Ascending aorta (tissue), 2 donors: ENCODE measurements at regions not wholly inside any gene's neighbourhood (a gene's known extent, or its start where the extent isn't known, plus 50 kb on each side); places are given as distances from the start of the nearest gene placed in this dataset.
"Not testable (repeated sequence)": the region's sequence is repeated elsewhere in the genome, so short reads cannot be mapped to it uniquely, and the experiment has no call there.

Experiments used
- DNase-seq, 2 donors: peaks; one replicate each; pipeline ENCODE4 v3.0.0-alpha.2; 2019; ENCODE audit warnings: low spot score in 2 of 2
- H3K27ac ChIP-seq, 2 donors: fragments of 200-600 bp; sonication (generic); one replicate each; pipeline ENCODE4 v1.5.1; 2016 to 2017; ENCODE audit warnings: mild to moderate bottlenecking in 1 of 2
- H3K27me3 ChIP-seq: fragments of 200-600 bp; sonication (generic); one replicate; pipeline ENCODE4 v1.5.1; 2017
- H3K36me3 ChIP-seq, 2 donors: fragments of 200-600 bp; sonication (generic); one replicate each; pipeline ENCODE4 v1.5.1; 2016
- H3K4me1 ChIP-seq, 2 donors: fragments of 200-600 bp; sonication (generic); one replicate each; pipeline ENCODE4 v1.5.1; 2016 to 2017; ENCODE audit warnings: mild to moderate bottlenecking in 1 of 2
- H3K4me3 ChIP-seq, 2 donors: fragments of 200-600 bp; sonication (generic); one replicate each; pipeline ENCODE4 v1.5.1; 2016 to 2017; ENCODE audit warnings: mild to moderate bottlenecking in 1 of 2
- H3K9me3 ChIP-seq, 2 donors: fragments of 200-600 bp; sonication (generic); one replicate each; pipeline ENCODE4 v1.5.1; 2016
- intact Hi-C: fragments of 100-400 bp; cut with DNase I; formaldehyde crosslinking; loops from one replicate; pipeline ENCODE4 v1.15.1; 2023
- TF ChIP-seq, protein P1 (sequence below), 3 experiments: fragments of 200-600 bp in 2 of 3; fragments of 450-650 bp in 1 of 3; sonication (generic) in 2 of 3; IDR thresholded peaks; one replicate each; pipeline ENCODE4 v1.5.1; 2016 to 2019; ENCODE audit warnings: antibody characterized with exemption in 3 of 3, mild to moderate bottlenecking in 1 of 3, moderate library complexity in 1 of 3

DNA sequence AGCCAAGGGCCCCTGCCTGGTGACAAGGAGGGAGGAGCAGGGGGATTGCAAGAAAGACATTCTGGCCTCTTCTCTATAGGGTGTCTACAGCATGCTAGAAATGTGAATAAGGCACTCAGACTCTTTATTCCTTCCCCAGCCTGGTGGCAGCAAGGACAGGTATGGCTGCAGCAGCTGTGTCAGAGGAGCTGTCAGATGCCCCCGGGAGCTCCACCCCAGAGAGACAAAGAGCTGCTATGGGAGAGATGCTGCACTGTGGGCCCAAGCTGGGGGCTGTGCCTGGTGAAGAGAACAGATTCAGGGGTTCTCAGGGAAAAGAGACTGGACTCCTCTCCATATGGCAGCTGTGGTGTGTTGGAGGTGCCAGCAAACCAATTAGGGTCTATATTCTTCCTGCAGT is 1063.3 kb downstream of the OLFM4 start:
- H3K4me1 ChIP-seq: no peaks in the 10 kb centered on the region
- intact Hi-C loops: no loop called here
- H3K27me3 ChIP-seq: no peaks in the 10 kb centered on the region
- H3K9me3 ChIP-seq: peaks cover 0 to 2% of the 10 kb centered on the region in 2 donors
- TF ChIP-seq, protein P1, sequence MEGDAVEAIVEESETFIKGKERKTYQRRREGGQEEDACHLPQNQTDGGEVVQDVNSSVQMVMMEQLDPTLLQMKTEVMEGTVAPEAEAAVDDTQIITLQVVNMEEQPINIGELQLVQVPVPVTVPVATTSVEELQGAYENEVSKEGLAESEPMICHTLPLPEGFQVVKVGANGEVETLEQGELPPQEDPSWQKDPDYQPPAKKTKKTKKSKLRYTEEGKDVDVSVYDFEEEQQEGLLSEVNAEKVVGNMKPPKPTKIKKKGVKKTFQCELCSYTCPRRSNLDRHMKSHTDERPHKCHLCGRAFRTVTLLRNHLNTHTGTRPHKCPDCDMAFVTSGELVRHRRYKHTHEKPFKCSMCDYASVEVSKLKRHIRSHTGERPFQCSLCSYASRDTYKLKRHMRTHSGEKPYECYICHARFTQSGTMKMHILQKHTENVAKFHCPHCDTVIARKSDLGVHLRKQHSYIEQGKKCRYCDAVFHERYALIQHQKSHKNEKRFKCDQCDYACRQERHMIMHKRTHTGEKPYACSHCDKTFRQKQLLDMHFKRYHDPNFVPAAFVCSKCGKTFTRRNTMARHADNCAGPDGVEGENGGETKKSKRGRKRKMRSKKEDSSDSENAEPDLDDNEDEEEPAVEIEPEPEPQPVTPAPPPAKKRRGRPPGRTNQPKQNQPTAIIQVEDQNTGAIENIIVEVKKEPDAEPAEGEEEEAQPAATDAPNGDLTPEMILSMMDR (IDR thresholded peaks at IDR 0.05): no peak
- H3K36me3 ChIP-seq: no peaks in the 10 kb centered on the region
- H3K4me3 ChIP-seq: no peak overlapping the region
- peak in 1 of 2 donors; percentile 37 for DNase-seq
- no peak overlapping the region for H3K27ac ChIP-seq

DNA sequence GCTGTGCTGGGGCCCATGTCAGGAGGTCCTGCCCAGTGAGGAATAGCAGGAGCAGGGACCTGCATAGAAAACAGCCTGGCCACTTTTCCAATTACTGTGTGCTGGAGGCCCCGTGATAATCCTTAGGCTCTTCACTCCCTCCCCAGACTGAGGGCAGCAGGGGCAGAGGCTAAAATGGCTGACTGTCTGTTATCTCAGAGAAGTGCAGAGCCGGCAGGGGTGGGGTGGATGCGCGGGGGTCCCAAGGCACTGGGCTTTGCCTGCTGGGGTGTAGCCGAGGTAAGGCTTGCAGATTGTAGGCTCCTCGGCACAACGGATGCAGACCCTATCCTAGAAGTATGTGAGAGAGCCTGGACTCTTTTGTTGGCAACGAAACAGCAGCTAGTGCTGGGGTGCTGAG is 1064.1 kb downstream of the OLFM4 start:
- no peak overlapping the region for H3K4me3 ChIP-seq
- peak in 1 of 2 donors; percentile 57 for DNase-seq
- no peaks in the 10 kb centered on the region for H3K4me1 ChIP-seq
- TF ChIP-seq, protein P1 (IDR thresholded peaks at IDR 0.05): no peak
- no peak overlapping the region for H3K27ac ChIP-seq
- H3K27me3 ChIP-seq: no peaks in the 10 kb centered on the region
- intact Hi-C loops: no loop called here
- peaks cover 0 to 2% of the 10 kb centered on the region in 2 donors for H3K9me3 ChIP-seq
- no peaks in the 10 kb centered on the region for H3K36me3 ChIP-seq

DNA sequence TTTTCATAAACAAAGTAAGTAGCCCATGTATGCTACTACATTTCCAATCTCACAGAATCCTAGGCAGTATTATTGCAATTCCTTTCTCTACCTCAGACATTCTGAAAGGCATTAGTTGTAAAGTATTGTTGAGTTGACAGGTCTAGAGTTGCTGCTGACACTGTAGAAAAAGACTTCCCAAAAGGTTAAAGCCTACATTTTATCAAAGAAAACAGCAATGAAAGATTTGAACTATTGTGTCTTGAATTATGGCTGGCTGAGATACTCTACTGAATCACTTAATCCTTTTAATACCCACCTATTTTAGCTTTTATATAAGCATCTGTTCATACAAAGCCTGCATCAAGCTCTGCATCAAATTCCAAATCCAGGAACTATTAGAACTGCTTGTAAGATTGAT is 1082.0 kb downstream of the OLFM4 start:
- H3K4me3 ChIP-seq: no peak overlapping the region
- intact Hi-C loops: no loop called here
- no peaks in the 10 kb centered on the region for H3K4me1 ChIP-seq
- no peak overlapping the region for H3K27ac ChIP-seq
- DNase-seq: no peak
- H3K9me3 ChIP-seq: no peaks in the 10 kb centered on the region
- TF ChIP-seq, protein P1 (IDR thresholded peaks at IDR 0.05): no peak
- no peaks in the 10 kb centered on the region for H3K27me3 ChIP-seq
- H3K36me3 ChIP-seq: no peaks in the 10 kb centered on the region

DNA sequence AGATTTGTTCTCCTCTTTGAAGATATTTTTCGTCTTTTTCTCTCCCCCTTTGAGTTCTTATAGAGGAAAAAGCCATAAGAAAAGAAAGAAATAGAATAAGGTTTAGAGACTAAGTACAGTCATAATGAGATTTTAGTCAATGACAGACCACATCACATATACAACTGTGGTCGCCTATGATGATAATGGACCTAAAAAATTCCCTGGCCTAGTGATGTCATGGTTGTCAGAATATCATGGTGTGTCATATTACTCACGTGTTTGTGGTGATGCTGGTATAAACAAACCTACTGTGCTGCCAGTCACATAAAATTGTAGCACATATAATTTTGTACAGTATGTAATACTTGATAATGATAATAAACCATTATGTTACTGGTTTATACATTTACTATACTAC is 1096.1 kb downstream of the OLFM4 start:
- Histone ChIP-seq H3K9me3 (no peaks in the 10 kb centered on the region), H3K27ac (no peak overlapping the region), H3K4me1 (no peaks in the 10 kb centered on the region), H3K27me3 (no peaks in the 10 kb centered on the region), H3K36me3 (no peaks in the 10 kb centered on the region), H3K4me3 (no peak overlapping the region)
- TF ChIP-seq, protein P1 (IDR thresholded peaks at IDR 0.05): no peak
- DNase-seq: no peak
- intact Hi-C loops: no loop called here

DNA sequence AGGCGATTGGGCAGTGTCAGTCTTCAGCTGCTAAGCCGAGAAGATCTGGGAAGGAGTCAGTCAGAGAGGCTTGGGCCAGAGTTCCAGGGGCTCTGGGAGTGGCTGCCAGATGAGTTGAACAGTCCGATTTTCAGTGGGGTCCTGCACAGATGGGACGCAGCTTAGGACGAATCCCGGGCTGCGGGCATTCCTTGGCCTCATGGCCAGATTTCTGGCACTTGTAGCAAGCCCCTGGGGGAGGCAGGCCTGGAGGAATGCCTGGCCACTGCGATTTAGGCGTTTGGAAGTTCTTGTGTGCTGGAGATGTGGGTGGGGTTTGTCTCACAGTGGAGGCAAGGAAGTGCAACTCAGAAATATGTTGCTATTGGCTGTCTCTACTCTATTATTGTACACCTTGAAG is 1102.3 kb downstream of the OLFM4 start:
- intact Hi-C loops, H3K4me3 ChIP-seq, H3K27me3 ChIP-seq, H3K27ac ChIP-seq, H3K9me3 ChIP-seq, H3K36me3 ChIP-seq, DNase-seq, H3K4me1 ChIP-seq: not testable (repeated sequence)

DNA sequence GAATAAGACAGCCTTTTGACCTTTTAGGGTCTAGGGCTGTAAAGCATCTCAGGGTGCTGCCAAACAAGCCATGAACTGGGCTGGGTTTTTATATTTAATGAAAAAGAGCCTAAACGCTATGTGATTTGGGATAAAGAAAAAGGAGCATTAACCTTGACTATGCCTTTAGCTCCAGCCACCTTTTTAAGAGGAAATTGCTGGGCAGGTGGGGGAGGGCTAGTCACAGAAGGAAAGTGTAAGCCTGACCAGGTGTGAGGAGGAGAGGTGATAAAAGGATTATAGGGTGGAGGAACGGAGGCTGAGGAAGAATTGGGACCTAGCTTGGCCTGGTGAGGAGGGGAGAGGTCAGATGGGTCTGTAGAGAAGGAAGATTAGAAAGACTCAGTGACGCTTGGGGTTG is 1102.8 kb downstream of the OLFM4 start:
- H3K27me3 ChIP-seq, H3K36me3 ChIP-seq, H3K4me3 ChIP-seq, H3K9me3 ChIP-seq, DNase-seq, intact Hi-C loops, H3K4me1 ChIP-seq, H3K27ac ChIP-seq: not testable (repeated sequence)

DNA sequence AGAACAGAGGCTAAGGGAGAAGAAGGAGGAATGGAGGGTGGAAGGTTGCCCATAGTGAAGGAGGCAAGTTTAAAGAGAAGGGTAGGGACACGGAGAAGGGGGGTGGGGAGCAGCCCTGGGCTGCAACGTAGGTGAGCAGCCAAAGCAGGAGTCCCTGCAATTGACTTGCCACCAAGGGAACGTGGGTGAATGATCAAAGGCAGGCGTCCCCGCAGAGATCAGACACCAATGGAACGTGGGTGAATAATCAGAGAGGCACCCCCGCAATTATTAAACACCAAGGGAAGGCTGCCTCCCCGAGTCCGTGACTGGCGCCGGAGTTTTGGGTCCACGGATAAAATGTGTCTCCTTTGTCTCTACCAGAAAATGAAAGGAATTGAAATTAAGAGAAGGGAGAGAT is 1103.5 kb downstream of the OLFM4 start:
- H3K4me1 ChIP-seq, intact Hi-C loops, H3K9me3 ChIP-seq, H3K36me3 ChIP-seq, H3K27me3 ChIP-seq, DNase-seq, H3K27ac ChIP-seq, H3K4me3 ChIP-seq: not testable (repeated sequence)

DNA sequence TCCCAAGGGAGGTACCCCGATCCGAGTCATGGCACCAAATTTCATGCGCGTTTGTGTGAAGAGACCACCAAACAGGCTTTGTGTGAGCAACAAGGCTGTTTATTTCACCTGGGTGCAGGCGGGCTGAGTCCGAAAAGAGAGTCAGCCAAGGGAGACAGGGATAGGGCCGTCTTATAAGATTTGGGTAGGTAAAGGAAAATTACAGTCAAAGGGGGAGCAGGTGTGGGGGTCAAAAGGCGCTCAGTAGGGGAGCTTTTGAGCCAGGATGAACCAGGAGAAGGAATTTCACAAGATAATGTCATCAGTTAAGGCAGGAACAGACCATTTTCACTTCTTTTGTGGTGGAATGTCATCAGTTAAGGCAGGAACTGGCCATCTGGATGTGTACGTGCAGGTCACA is 1104.1 kb downstream of the OLFM4 start:
- H3K27me3 ChIP-seq, intact Hi-C loops, H3K4me3 ChIP-seq, H3K27ac ChIP-seq, H3K9me3 ChIP-seq, H3K4me1 ChIP-seq, H3K36me3 ChIP-seq, DNase-seq: not testable (repeated sequence)
